H9 (cell line): ENCODE measurements at regions not wholly inside any gene's neighbourhood (a gene's known extent, or its start where the extent isn't known, plus 50 kb on each side); places are given as distances from the start of the nearest gene placed in this dataset.

Source experiments
- DNase-seq: peaks from one replicate; pipeline ENCODE4 v3.0.0-alpha.2; 2017
- H2AFZ ChIP-seq: one replicate; pipeline ENCODE4 v1.6.1; 2013; ENCODE audit warnings: mild to moderate bottlenecking, low read length, control low read depth, moderate library complexity
- H2AK5ac ChIP-seq: 2 replicates; pipeline ENCODE4 v1.6.1; 2013; ENCODE audit warnings: low read length, control low read depth, mixed read lengths; ENCODE audit not compliant: insufficient read length
- H2BK120ac ChIP-seq: one replicate; pipeline ENCODE4 v1.6.1; 2013; ENCODE audit warnings: low read depth, mild to moderate bottlenecking, low read length, control low read depth, inconsistent platforms; ENCODE audit not compliant: poor library complexity, severe bottlenecking
- H2BK12ac ChIP-seq: 2 replicates; pipeline ENCODE4 v1.6.1; 2013; ENCODE audit warnings: low read length, control low read depth, mixed read lengths, low read depth; ENCODE audit not compliant: insufficient read length
- H2BK15ac ChIP-seq: 2 replicates; pipeline ENCODE4 v1.6.1; 2013; ENCODE audit warnings: low read depth, low read length, control low read depth
- H2BK20ac ChIP-seq: one replicate; pipeline ENCODE4 v1.6.1; 2013; ENCODE audit warnings: low read depth, mild to moderate bottlenecking, low read length, control low read depth, inconsistent platforms; ENCODE audit not compliant: poor library complexity, severe bottlenecking
- H2BK5ac ChIP-seq: 2 replicates; pipeline ENCODE4 v1.6.1; 2013; ENCODE audit warnings: low read length, control low read depth, mixed read lengths; ENCODE audit not compliant: insufficient read length
- H3K14ac ChIP-seq: 2 replicates; pipeline ENCODE4 v1.6.1; 2013; ENCODE audit warnings: low read length, control low read depth; ENCODE audit not compliant: insufficient read depth
- H3K18ac ChIP-seq: 2 replicates; pipeline ENCODE4 v1.6.1; 2013; ENCODE audit warnings: low read depth, mild to moderate bottlenecking, mixed read lengths, low read length, control low read depth; ENCODE audit not compliant: insufficient read length
- H3K23ac ChIP-seq: 2 replicates; pipeline ENCODE4 v1.6.1; 2013; ENCODE audit warnings: low read length, control low read depth, mixed read lengths, low read depth; ENCODE audit not compliant: insufficient read length
- H3K23me2 ChIP-seq: 2 replicates; pipeline ENCODE4 v1.6.1; 2013; ENCODE audit warnings: low read depth, mild to moderate bottlenecking, mixed read lengths, low read length, control low read depth; ENCODE audit not compliant: insufficient read length, poor library complexity, severe bottlenecking
- H3K27ac ChIP-seq: 2 replicates; pipeline ENCODE4 v1.5.1; 2013; ENCODE audit warnings: low read length, control low read depth, mixed read lengths, low read depth; ENCODE audit not compliant: insufficient read length
- H3K27me3 ChIP-seq: 2 replicates; pipeline ENCODE4 v1.6.1; 2013; ENCODE audit warnings: low read length, control low read depth, inconsistent platforms; ENCODE audit not compliant: insufficient read depth
- H3K4ac ChIP-seq: 2 replicates; pipeline ENCODE4 v1.6.1; 2013; ENCODE audit warnings: low read depth, mild to moderate bottlenecking, control low read depth, inconsistent platforms, low read length, moderate library complexity
- H3K4me1 ChIP-seq: 2 replicates; pipeline ENCODE4 v1.6.1; 2013; ENCODE audit warnings: low read length, control low read depth, inconsistent platforms; ENCODE audit not compliant: insufficient read depth
- H3K4me2 ChIP-seq: 2 replicates; pipeline ENCODE4 v1.6.1; 2013; ENCODE audit warnings: low read length, control low read depth, mixed read lengths; ENCODE audit not compliant: insufficient read length, insufficient read depth
- H3K56ac ChIP-seq: 2 replicates; pipeline ENCODE4 v1.6.1; 2013; ENCODE audit warnings: low read depth, mild to moderate bottlenecking, mixed read lengths, low read length, control low read depth; ENCODE audit not compliant: insufficient read length
- H3K79me1 ChIP-seq: 2 replicates; pipeline ENCODE4 v1.6.1; 2013; ENCODE audit warnings: low read depth, mild to moderate bottlenecking, moderate library complexity, low read length, control low read depth, inconsistent platforms; ENCODE audit not compliant: insufficient read depth, poor library complexity, severe bottlenecking
- H3K79me2 ChIP-seq: 2 replicates; pipeline ENCODE4 v1.6.1; 2013; ENCODE audit warnings: low read length, control low read depth, inconsistent platforms; ENCODE audit not compliant: insufficient read depth
- H3K9ac ChIP-seq: 2 replicates; pipeline ENCODE4 v1.6.1; 2013; ENCODE audit warnings: low read length, control low read depth, mixed read lengths; ENCODE audit not compliant: insufficient read length; ENCODE audit errors: extremely low read depth
- H3K9me3 ChIP-seq: one replicate; pipeline ENCODE4 v1.6.1; 2013; ENCODE audit warnings: low read depth, low read length, inconsistent platforms; ENCODE audit not compliant: control insufficient read depth
- H3T11ph ChIP-seq: one replicate; pipeline ENCODE4 v1.6.1; 2013; ENCODE audit warnings: mild to moderate bottlenecking, low read length, control low read depth, inconsistent platforms
- H4K20me1 ChIP-seq: one replicate; pipeline ENCODE4 v1.6.1; 2013; ENCODE audit not compliant: control insufficient read depth, insufficient read length, insufficient read depth
- H4K5ac ChIP-seq: 2 replicates; pipeline ENCODE4 v1.6.1; 2013; ENCODE audit warnings: low read depth, mild to moderate bottlenecking, mixed read lengths, low read length, control low read depth; ENCODE audit not compliant: insufficient read length
- H4K8ac ChIP-seq: replicated peaks from 2 replicates; pipeline ENCODE4 v1.6.1; 2013; ENCODE audit warnings: low read length, control low read depth, mixed read lengths, low read depth; ENCODE audit not compliant: insufficient read length
- H4K91ac ChIP-seq: 2 replicates; pipeline ENCODE4 v1.6.1; 2013; ENCODE audit warnings: low read depth, mild to moderate bottlenecking, moderate library complexity, mixed read lengths, low read length, control low read depth; ENCODE audit not compliant: insufficient read length
- H3K27ac Mint-ChIP-seq, 3 experiments: 2 replicates in 2 of 3; 3 replicates in 1 of 3; pipeline ENCODE4 v1.8.0; 2020 to 2021; ENCODE audit warnings: mixed read lengths in 3 of 3, mild to moderate bottlenecking in 1 of 3, moderate library complexity in 1 of 3
- H3K27me3 Mint-ChIP-seq: 2 replicates; pipeline ENCODE4 v1.8.0; 2021; ENCODE audit warnings: low read depth, mild to moderate bottlenecking, moderate library complexity, mixed read lengths
- H3K36me3 Mint-ChIP-seq, 3 experiments: 2 replicates in 2 of 3; 3 replicates in 1 of 3; pipeline ENCODE4 v1.8.0; 2020 to 2021; ENCODE audit warnings: low read depth in 3 of 3, mixed read lengths in 3 of 3; ENCODE audit not compliant: insufficient read depth in 1 of 3
- H3K4me1 Mint-ChIP-seq, 2 experiments: 2 replicates each; pipeline ENCODE4 v1.8.0; 2020; ENCODE audit warnings: mixed read lengths in 2 of 2
- H3K4me3 Mint-ChIP-seq, 2 experiments: 2 replicates in 1 of 2; 3 replicates in 1 of 2; pipeline ENCODE4 v1.8.0; 2020 to 2021; ENCODE audit warnings: mild to moderate bottlenecking in 2 of 2, mixed read lengths in 2 of 2, moderate library complexity in 1 of 2
- H3K9me3 Mint-ChIP-seq, 2 experiments: 2 replicates in 1 of 2; 3 replicates in 1 of 2; pipeline ENCODE4 v1.8.0; 2020; ENCODE audit warnings: mild to moderate bottlenecking in 2 of 2, mixed read lengths in 2 of 2, moderate library complexity in 1 of 2
- CTCF ChIP-seq: fragments of 200-600 bp; sonication (generic); conservative IDR thresholded peaks from 3 replicates; pipeline ENCODE4 v1.8.0; 2021; ENCODE audit warnings: antibody characterized with exemption, mild to moderate bottlenecking
- WGBS: extraction: QIAGEN DNeasy Blood & Tissue Kit; methylation state at CpG from one replicate; pipeline ENCODE4 v1.1.7; 2013; ENCODE audit warnings: missing lambda C conversion rate, low lambda C conversion rate, mixed read lengths; ENCODE audit not compliant: insufficient read length; ENCODE audit errors: extremely low coverage; 5-methylcytosine and 5-hydroxymethylcytosine counted together

DNA sequence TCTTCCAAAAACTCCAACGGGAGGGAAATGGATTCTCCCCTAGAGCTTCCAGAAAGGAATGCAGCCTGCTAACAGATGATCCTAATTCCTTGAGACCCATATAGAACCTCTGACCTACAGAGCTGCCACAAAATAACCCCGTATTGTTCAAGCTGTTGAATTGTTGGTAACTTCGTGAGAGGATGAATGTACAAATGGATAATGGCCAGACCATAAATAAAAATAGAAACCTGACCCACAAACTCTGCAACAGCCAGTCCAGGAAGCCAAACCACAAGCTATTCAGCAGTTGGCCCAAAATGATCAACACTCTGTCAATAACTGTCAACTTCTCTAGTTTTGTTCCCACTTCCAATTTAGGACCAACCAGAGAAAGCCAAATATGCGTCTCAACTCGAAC lies 414.0 kb upstream of the ZNF717 start:
- no peak overlapping the region for H4K5ac ChIP-seq
- no peak overlapping the region for H2AFZ ChIP-seq
- H3K23me2 ChIP-seq: no peaks in the 10 kb centered on the region
- H3K4ac ChIP-seq: no peak overlapping the region
- H2AK5ac ChIP-seq: no peak overlapping the region
- Mint-ChIP-seq H3K27ac (no peak overlapping the region; a peak in 1 of 7 replicates), H3K27me3 (no peaks in the 10 kb centered on the region; the same call in 1 of the 2 replicates), H3K4me1 (peaks cover 19 to 24% of the 10 kb centered on the region in 2 experiments), H3K4me3 (no peak overlapping the region), H3K36me3 (peaks cover 3 to 21% (median 8%) of the 10 kb centered on the region in 3 experiments; a peak in 6 of 7 replicates), H3K9me3 (peaks cover 0 to 10% of the 10 kb centered on the region in 2 experiments; a peak in 2 of 5 replicates)
- H3K4me2 ChIP-seq: no peak overlapping the region
- H3K9ac ChIP-seq: no peak overlapping the region
- WGBS: no CpG with 5 or more reads among the region's 5 CpGs
- H3K56ac ChIP-seq: no peak overlapping the region
- no peak overlapping the region for H3K23ac ChIP-seq
- no peaks in the 10 kb centered on the region for H3K27me3 ChIP-seq
- H3K79me2 ChIP-seq: no peaks in the 10 kb centered on the region
- H3K4me1 ChIP-seq: no peaks in the 10 kb centered on the region; the same call in 1 of the 2 replicates
- no peak overlapping the region for H2BK20ac ChIP-seq
- no peak overlapping the region for H2BK120ac ChIP-seq
- no peak overlapping the region for H3T11ph ChIP-seq
- H2BK5ac ChIP-seq: no peak overlapping the region
- no peaks in the 10 kb centered on the region for H3K79me1 ChIP-seq
- H3K27ac ChIP-seq: no peak overlapping the region
- no peak overlapping the region for H4K91ac ChIP-seq
- H3K18ac ChIP-seq: no peak overlapping the region
- no peak for TF ChIP-seq CTCF
- H4K8ac ChIP-seq: no peak overlapping the region
- H3K9me3 ChIP-seq: no peaks in the 10 kb centered on the region
- H2BK12ac ChIP-seq: no peak overlapping the region
- no peak overlapping the region for H2BK15ac ChIP-seq
- H4K20me1 ChIP-seq: no peaks in the 10 kb centered on the region
- H3K14ac ChIP-seq: no peak overlapping the region
- no peak for DNase-seq
